HEK293 (cell line): ENCODE measurements at regions not wholly inside any gene's neighbourhood (a gene's known extent, or its start where the extent isn't known, plus 50 kb on each side); places are given as distances from the start of the nearest gene placed in this dataset.
"Not testable (repeated sequence)": the region's sequence is repeated elsewhere in the genome, so short reads cannot be mapped to it uniquely, and the experiment has no call there.

Experiments used
- CTCF ChIP-seq: fragments of 450-650 bp; formaldehyde crosslinking; IDR thresholded peaks from 2 replicates; pipeline ENCODE4 v1.5.1; 2016; ENCODE audit warnings: missing biosample characterization, missing genetic modification characterization
- KLF16 ChIP-seq: fragments of 450-650 bp; formaldehyde crosslinking; IDR thresholded peaks from 2 replicates; pipeline ENCODE4 v1.5.1; 2017; ENCODE audit warnings: missing biosample characterization, missing genetic modification characterization
- ZNF155 ChIP-seq: fragments of 450-650 bp; formaldehyde crosslinking; IDR thresholded peaks from 2 replicates; pipeline ENCODE4 v1.5.1; 2016; ENCODE audit warnings: missing biosample characterization, missing genetic modification characterization
- TF ChIP-seq, protein P1 (sequence below): fragments of 450-650 bp; formaldehyde crosslinking; IDR thresholded peaks from 2 replicates; pipeline ENCODE4 v1.5.1; 2016; ENCODE audit warnings: missing biosample characterization, missing genetic modification characterization, low read depth

GRCh38 chr12:126985663-126986062 is 1281.3 kb upstream of the TMEM132C start:
- TF ChIP-seq CTCF (tag by site-specific recombination); KLF16; ZNF155 (tag by site-specific recombination): not testable (repeated sequence)
- TF ChIP-seq, protein P1, sequence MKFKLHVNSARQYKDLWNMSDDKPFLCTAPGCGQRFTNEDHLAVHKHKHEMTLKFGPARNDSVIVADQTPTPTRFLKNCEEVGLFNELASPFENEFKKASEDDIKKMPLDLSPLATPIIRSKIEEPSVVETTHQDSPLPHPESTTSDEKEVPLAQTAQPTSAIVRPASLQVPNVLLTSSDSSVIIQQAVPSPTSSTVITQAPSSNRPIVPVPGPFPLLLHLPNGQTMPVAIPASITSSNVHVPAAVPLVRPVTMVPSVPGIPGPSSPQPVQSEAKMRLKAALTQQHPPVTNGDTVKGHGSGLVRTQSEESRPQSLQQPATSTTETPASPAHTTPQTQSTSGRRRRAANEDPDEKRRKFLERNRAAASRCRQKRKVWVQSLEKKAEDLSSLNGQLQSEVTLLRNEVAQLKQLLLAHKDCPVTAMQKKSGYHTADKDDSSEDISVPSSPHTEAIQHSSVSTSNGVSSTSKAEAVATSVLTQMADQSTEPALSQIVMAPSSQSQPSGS (tag by site-specific recombination), result not testable (repeated sequence)
